ENCODE measurements at regions not wholly inside any gene's neighbourhood (a gene's known extent, or its start where the extent isn't known, plus 50 kb on each side); places are given as distances from the start of the nearest gene placed in this dataset.

GRCh38 chr7:119983468-119983867, 289.5 kb upstream of the KCND2 start:
- WGBS (ENCODE audit: missing lambda C conversion rate): 39% methylated on average over 3 of the region's 5 CpGs
- Histone ChIP-seq H3K4me1 (no peaks in the 10 kb centered on the region), H3K4me2 (no peak overlapping the region), H3K27ac (no peak overlapping the region), H3K4me3 (no peak overlapping the region), H3K9me3 (no peaks in the 10 kb centered on the region)
- no peak for TF ChIP-seq TFCP2L1 (CRISPR knock-in tag; IDR thresholded peaks at IDR 0.05)
- CTCF ChIA-PET: no interaction called here
- no peak for ATAC-seq
- FAIRE-seq: no peak
- POLR2A ChIA-PET: no interaction called here
- DNase-seq (ENCODE audit: low read depth in 1 of 2, low spot score in 1 of 2): no peak

- ChIA-PET POLR2A (no interaction called here), CTCF (no interaction called here)
- Histone ChIP-seq H3K27ac (no peak overlapping the region), H3K4me1 (no peaks in the 10 kb centered on the region), H3K4me3 (no peak overlapping the region), H3K4me2 (no peak overlapping the region), H3K9me3 (no peaks in the 10 kb centered on the region)
- WGBS (ENCODE audit: missing lambda C conversion rate): 10% methylated on average over 3 of the region's 3 CpGs
- no peak for DNase-seq (ENCODE audit: low read depth in 1 of 2, low spot score in 1 of 2)
- no peak for FAIRE-seq
- TF ChIP-seq HES2 (IDR thresholded peaks at IDR 0.05) (no peak), BCL3 (IDR thresholded peaks at IDR 0.05) (no peak), GATA3 (IDR thresholded peaks at IDR 0.05; ENCODE audit: borderline replicate concordance) (no peak), HDAC2 (IDR thresholded peaks at IDR 0.05) (no peak), NPAS2 (CRISPR knock-in tag; IDR thresholded peaks at IDR 0.05; ENCODE audit: borderline replicate concordance) (no peak), TFCP2L1 (CRISPR knock-in tag; IDR thresholded peaks at IDR 0.05) (no peak)
- ATAC-seq: no peak
Observed at GRCh38 chr7:119984247-119984646, 288.7 kb upstream of the KCND2 start.

- WGBS (ENCODE audit: missing lambda C conversion rate): 0% methylated on average over 1 of the region's 1 CpG
- no peak overlapping the region for H3K4me2 ChIP-seq
- ATAC-seq (no peak), DNase-seq (ENCODE audit: low read depth in 1 of 2, low spot score in 1 of 2) (no peak), FAIRE-seq (no peak)
- ChIA-PET CTCF (no interaction called here), POLR2A (no interaction called here)
- no peaks in the 10 kb centered on the region for H3K9me3 ChIP-seq
- TF ChIP-seq NR3C1 (IDR thresholded peaks at IDR 0.05) (no peak), POLR2AphosphoS2 (conservative IDR thresholded peaks at IDR 0.05; ENCODE audit: low read length) (no peak), CEBPB (IDR thresholded peaks at IDR 0.05) (no peak), KDM5A (IDR thresholded peaks at IDR 0.05) (no peak), EHF (CRISPR knock-in tag; IDR thresholded peaks at IDR 0.05) (no peak), CHD4 (IDR thresholded peaks at IDR 0.05; ENCODE audit: borderline replicate concordance) (no peak), ELK1 (IDR thresholded peaks at IDR 0.05; ENCODE audit: low read depth, low read length) (no peak), FOSL2 (IDR thresholded peaks at IDR 0.05) (no peak), FOSL2 (CRISPR knock-in tag; IDR thresholded peaks at IDR 0.05) (no peak), SMC3 (IDR thresholded peaks at IDR 0.05) (no peak), RNF2 (IDR thresholded peaks at IDR 0.05; ENCODE audit: borderline replicate concordance, low read depth) (no peak), TP53 (CRISPR knock-in tag; IDR thresholded peaks at IDR 0.05) (no peak), JUN (IDR thresholded peaks at IDR 0.05) (no peak), PHF8 (IDR thresholded peaks at IDR 0.05; ENCODE audit: borderline replicate concordance, low read depth) (no peak), POLR2A (IDR thresholded peaks at IDR 0.05; ENCODE audit: low read length) (no peak), CBX2 (IDR thresholded peaks at IDR 0.05; ENCODE audit: borderline replicate concordance, low read depth) (no peak), ATOH8 (CRISPR knock-in tag; IDR thresholded peaks at IDR 0.05; ENCODE audit: low read depth) (no peak), HDAC2 (IDR thresholded peaks at IDR 0.05) (no peak), FOXS1 (CRISPR knock-in tag; IDR thresholded peaks at IDR 0.05) (no peak), MAZ (IDR thresholded peaks at IDR 0.05; ENCODE audit: borderline replicate concordance, low read depth, low read length) (no peak)
- H3K4me1 ChIP-seq: no peaks in the 10 kb centered on the region
- no peak overlapping the region for H3K27ac ChIP-seq
- no peak overlapping the region for H3K4me3 ChIP-seq
Observed at GRCh38 chr7:119988401-119988800, 284.6 kb upstream of the KCND2 start.
